Neural crest cell (in vitro differentiated cells): ENCODE measurements at regions not wholly inside any gene's neighbourhood (a gene's known extent, or its start where the extent isn't known, plus 50 kb on each side); places are given as distances from the start of the nearest gene placed in this dataset.
"Not testable (repeated sequence)": the region's sequence is repeated elsewhere in the genome, so short reads cannot be mapped to it uniquely, and the experiment has no call there.

ENCODE experiments used
- DNase-seq: peaks from one replicate; pipeline ENCODE4 v3.0.0; 2021; ENCODE audit warnings: low read depth, mixed read lengths, low spot score
- H3K27ac Mint-ChIP-seq: one replicate; pipeline ENCODE4 v1.8.0; 2021; ENCODE audit warnings: mild to moderate bottlenecking, mixed read lengths; ENCODE audit not compliant: unreplicated experiment
- H3K27me3 Mint-ChIP-seq: 2 replicates; pipeline ENCODE4 v1.8.0; 2021; ENCODE audit warnings: low read depth, mild to moderate bottlenecking, mixed read lengths
- H3K36me3 Mint-ChIP-seq: 2 replicates; pipeline ENCODE4 v1.8.0; 2021; ENCODE audit warnings: low read depth, mild to moderate bottlenecking, mixed read lengths
- H3K4me1 Mint-ChIP-seq: 2 replicates; pipeline ENCODE4 v1.8.0; 2021; ENCODE audit warnings: mixed read lengths
- H3K4me3 Mint-ChIP-seq: one replicate; pipeline ENCODE4 v1.8.0; 2021; ENCODE audit warnings: mild to moderate bottlenecking, mixed read lengths
- H3K9me3 Mint-ChIP-seq: 2 replicates; pipeline ENCODE4 v1.8.0; 2021; ENCODE audit warnings: mixed read lengths
- TF ChIP-seq, protein P1 (sequence below): fragments of 200-600 bp; sonication (generic); conservative IDR thresholded peaks from 2 replicates; pipeline ENCODE4 v1.5.0; 2021; ENCODE audit warnings: antibody characterized with exemption, mild to moderate bottlenecking

DNA sequence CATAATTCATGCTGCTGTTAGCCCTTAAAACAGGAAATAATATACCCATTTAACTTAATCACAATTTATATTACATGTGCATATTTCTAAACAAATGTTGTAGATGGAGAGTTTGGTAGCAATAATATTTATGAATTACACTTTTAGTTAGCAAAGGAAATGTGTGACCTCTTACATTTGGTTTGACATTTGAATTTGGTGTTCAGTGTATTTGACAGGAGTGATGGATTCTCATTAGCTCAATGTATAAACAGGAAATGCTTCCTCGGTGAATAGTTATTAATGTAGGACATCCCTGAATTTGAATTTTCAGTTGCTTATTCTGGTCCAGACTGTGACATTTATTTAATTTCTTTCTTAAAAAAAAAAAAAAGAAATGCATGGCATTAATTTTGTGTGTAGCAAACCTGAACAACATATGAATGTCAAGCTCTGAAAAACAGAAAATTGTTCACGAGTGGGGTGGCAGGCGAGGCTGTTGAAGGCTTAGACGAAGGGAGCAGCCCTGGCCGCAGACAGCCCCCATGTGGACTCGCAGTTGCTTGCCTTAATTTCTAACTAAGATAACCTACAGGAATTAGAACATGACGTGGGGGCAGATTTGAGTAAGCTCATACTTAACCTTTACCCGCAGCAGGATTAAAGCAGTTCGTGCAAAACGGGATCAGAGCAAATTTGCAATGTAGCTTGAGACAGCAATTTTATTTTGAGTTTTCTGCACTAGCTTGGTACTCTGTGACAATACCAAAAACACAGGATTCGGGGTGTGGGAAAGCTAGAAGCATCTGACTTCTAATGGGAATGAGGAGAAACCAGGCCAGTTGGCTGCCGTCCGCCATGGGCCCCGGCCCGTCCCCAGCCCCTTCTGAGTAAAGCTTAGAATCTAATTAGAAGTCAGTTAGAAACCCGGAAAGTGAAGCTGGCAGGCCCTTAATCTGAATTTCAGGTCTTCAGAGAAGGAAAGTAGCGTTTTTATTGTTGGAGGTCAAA, 134.3 kb downstream of the MACROH2A1 start:
- peaks cover 11% of the 10 kb centered on the region for H3K9me3 Mint-ChIP-seq
- no peak for DNase-seq
- H3K27me3 Mint-ChIP-seq = peaks cover 4% of the 10 kb centered on the region
- H3K36me3 Mint-ChIP-seq = peaks cover 3% of the 10 kb centered on the region
- H3K4me3 Mint-ChIP-seq = no peak overlapping the region
- TF ChIP-seq, protein P1, sequence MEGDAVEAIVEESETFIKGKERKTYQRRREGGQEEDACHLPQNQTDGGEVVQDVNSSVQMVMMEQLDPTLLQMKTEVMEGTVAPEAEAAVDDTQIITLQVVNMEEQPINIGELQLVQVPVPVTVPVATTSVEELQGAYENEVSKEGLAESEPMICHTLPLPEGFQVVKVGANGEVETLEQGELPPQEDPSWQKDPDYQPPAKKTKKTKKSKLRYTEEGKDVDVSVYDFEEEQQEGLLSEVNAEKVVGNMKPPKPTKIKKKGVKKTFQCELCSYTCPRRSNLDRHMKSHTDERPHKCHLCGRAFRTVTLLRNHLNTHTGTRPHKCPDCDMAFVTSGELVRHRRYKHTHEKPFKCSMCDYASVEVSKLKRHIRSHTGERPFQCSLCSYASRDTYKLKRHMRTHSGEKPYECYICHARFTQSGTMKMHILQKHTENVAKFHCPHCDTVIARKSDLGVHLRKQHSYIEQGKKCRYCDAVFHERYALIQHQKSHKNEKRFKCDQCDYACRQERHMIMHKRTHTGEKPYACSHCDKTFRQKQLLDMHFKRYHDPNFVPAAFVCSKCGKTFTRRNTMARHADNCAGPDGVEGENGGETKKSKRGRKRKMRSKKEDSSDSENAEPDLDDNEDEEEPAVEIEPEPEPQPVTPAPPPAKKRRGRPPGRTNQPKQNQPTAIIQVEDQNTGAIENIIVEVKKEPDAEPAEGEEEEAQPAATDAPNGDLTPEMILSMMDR = no peak
- no peak overlapping the region for H3K27ac Mint-ChIP-seq
- H3K4me1 Mint-ChIP-seq = no peaks in the 10 kb centered on the region

DNA sequence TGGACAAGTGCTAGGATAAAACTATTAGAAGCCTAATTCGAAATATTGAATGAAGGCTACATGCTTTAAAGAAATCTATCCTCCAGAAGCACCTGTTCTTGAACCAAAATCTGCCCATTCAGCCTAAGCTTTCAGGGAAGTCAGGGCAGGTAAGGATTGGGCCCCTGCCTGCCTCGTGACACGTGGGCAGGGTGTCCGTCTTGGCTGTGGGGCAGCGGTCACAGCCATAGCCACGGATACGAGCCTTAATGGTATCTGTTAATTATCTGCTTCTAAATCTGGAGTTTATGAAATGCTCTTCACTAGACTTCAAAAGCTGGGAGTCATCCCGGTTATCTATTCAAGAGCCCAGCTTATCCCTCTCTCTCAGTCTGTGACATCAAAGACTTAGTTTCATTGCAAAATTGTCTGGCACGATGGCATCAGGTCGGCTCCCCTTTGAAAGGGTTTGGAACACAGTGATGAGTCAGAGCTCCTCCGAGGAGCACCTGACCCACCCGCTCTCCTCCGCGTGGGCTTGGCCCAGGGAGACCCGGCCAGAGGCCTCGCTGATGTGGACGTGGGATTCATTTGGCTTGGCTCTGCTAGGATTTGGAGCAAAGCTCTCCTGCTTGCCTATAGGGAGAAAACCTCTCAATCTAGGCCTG, 135.9 kb downstream of the MACROH2A1 start:
- peaks cover 4% of the 10 kb centered on the region for H3K27me3 Mint-ChIP-seq
- no peaks in the 10 kb centered on the region for H3K4me1 Mint-ChIP-seq
- no peak for DNase-seq
- H3K4me3 Mint-ChIP-seq = no peak overlapping the region
- peaks cover 13% of the 10 kb centered on the region for H3K9me3 Mint-ChIP-seq
- H3K27ac Mint-ChIP-seq = no peak overlapping the region
- TF ChIP-seq, protein P1 = no peak
- peaks cover 3% of the 10 kb centered on the region for H3K36me3 Mint-ChIP-seq

DNA sequence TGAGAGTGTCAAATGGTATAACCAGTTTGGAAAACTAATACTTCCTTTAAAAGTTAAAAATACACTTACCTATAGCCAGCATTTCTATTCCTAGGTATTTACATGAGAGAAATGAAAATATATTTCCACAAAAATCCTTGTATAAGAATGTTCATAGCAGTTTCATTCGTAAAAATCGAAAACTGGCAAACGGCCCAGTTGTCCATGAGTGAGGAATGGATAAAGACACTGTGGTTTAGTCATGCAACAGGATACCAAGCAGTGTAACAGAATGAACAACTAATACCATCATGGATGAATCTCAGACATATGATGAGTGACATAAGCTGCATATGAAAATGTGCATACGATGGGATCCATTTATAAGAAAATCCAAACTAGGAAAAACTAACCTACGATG, 136.7 kb downstream of the MACROH2A1 start:
- H3K9me3 Mint-ChIP-seq = peaks cover 15% of the 10 kb centered on the region
- DNase-seq = no peak
- no peak overlapping the region for H3K27ac Mint-ChIP-seq
- H3K27me3 Mint-ChIP-seq = peaks cover 8% of the 10 kb centered on the region
- no peaks in the 10 kb centered on the region for H3K4me1 Mint-ChIP-seq
- peaks cover 3% of the 10 kb centered on the region for H3K36me3 Mint-ChIP-seq
- TF ChIP-seq, protein P1 = no peak
- H3K4me3 Mint-ChIP-seq = no peak overlapping the region

DNA sequence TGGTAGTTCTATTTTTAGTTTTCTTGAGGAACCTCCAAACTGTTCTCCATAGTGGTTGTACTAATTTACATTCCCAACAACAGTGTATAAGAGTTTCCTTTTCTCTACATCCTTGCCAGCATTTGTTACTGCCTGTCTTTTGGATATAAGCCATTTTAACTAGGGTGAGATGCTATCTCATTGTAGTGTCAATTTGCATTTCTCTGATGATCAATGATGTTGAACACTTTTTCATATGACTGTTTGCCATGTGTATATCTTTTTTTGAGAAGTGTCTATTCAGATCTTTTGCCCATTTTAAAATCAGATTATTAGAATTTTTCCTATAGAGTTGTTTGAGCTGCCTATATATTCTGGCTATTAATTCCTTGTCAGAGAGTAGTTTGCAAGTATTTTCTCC, 138.9 kb downstream of the MACROH2A1 start:
- not testable (repeated sequence) for H3K27ac Mint-ChIP-seq, H3K4me1 Mint-ChIP-seq, H3K4me3 Mint-ChIP-seq, H3K36me3 Mint-ChIP-seq, DNase-seq, H3K27me3 Mint-ChIP-seq
- H3K9me3 Mint-ChIP-seq = peaks cover 15% of the 10 kb centered on the region

DNA sequence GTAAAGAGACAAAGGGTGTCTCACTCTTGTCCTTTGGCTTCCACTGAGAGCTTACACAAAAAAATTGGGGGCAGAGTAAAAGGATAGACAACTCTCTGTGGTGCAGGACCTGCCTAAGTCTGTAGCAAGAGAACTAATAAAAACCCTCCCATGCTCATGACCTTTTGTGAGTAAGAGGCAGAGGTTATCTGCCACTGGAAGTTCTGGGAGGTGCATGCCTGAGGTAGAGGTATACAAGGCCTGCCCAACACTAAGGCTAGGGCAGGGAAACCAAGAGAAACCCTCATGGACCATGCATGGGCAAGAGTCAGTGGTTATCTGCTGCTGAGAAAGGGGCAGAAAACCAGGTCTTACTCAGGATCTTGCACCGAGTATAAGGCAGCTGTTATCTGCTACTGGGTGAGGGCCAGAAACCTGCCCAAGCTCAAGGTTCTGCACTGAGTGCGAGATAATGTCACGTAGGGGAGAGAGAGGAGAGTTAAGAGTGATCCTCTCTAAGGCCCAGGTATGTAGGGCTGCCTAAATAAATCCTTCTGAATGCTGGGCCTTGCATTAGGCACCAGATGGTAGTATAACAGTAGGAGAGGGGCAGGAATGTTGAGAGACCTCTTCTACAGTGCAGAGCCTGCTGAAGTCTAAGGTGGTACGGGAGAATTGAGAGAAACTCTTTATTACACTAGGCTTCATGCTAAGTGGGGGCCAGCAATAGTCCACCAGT, 143.4 kb downstream of the MACROH2A1 start:
- Mint-ChIP-seq H3K27me3 (peaks cover 8% of the 10 kb centered on the region), H3K4me3 (no peak overlapping the region), H3K9me3 (peaks cover 14% of the 10 kb centered on the region), H3K27ac (no peak overlapping the region), H3K36me3 (no peaks in the 10 kb centered on the region), H3K4me1 (peaks cover 9% of the 10 kb centered on the region)
- DNase-seq = no peak
- TF ChIP-seq, protein P1 = no peak
